LNCaP clone FGC (cell line): ENCODE measurements at regions not wholly inside any gene's neighbourhood (a gene's known extent, or its start where the extent isn't known, plus 50 kb on each side); places are given as distances from the start of the nearest gene placed in this dataset.

Experiments
- DNase-seq: peaks from one replicate; pipeline ENCODE4 v3.0.0-alpha.2; 2011; ENCODE audit warnings: low read depth
- H3K4me3 ChIP-seq: 2 replicates; pipeline ENCODE4 v1.5.1; 2011; ENCODE audit warnings: mild to moderate bottlenecking, low read depth, low read length, control low read depth
- CTCF ChIP-seq: IDR thresholded peaks from 2 replicates; pipeline ENCODE4 v1.5.1; 2012; ENCODE audit warnings: mild to moderate bottlenecking; ENCODE audit not compliant: control insufficient read depth, insufficient read depth; ENCODE audit errors: extremely low read depth

GRCh38 chr18:78133729-78134128, 845.9 kb upstream of the SALL3 start:
- no peak for DNase-seq
- no peak overlapping the region for H3K4me3 ChIP-seq
- TF ChIP-seq CTCF, result no peak

- no peak for TF ChIP-seq CTCF
- no peak overlapping the region for H3K4me3 ChIP-seq
- DNase-seq, result no peak
Observed at GRCh38 chr18:78136986-78137385, 842.6 kb upstream of the SALL3 start.

GRCh38 chr18:78138983-78139496, 840.6 kb upstream of the SALL3 start:
- DNase-seq, result no peak
- no peak overlapping the region for H3K4me3 ChIP-seq
- TF ChIP-seq CTCF, result no peak

- H3K4me3 ChIP-seq, result no peak overlapping the region
- TF ChIP-seq CTCF, result no peak
- DNase-seq, result no peak
Observed at GRCh38 chr18:78140294-78140693, 839.3 kb upstream of the SALL3 start.

- TF ChIP-seq CTCF, result no peak
- no peak overlapping the region for H3K4me3 ChIP-seq
- DNase-seq, result no peak
Observed at GRCh38 chr18:78144669-78145068, 834.9 kb upstream of the SALL3 start.

- DNase-seq, result no peak
- TF ChIP-seq CTCF, result no peak
- no peak overlapping the region for H3K4me3 ChIP-seq
Observed at GRCh38 chr18:78145096-78145495, 834.5 kb upstream of the SALL3 start.
